Lower leg skin (tissue), 4 donors: ENCODE measurements at regions not wholly inside any gene's neighbourhood (a gene's known extent, or its start where the extent isn't known, plus 50 kb on each side); places are given as distances from the start of the nearest gene placed in this dataset.

Source experiments
- DNase-seq, 2 donors: peaks; one replicate each; pipeline ENCODE4 v3.0.0-alpha.2; 2019; ENCODE audit warnings: low spot score in 2 of 2
- H3K4me3 ChIP-seq: fragments of 200-600 bp; sonication (generic); 2 replicates; pipeline ENCODE4 v1.5.1; 2017; ENCODE audit warnings: mild to moderate bottlenecking, low read depth; ENCODE audit not compliant: poor library complexity, severe bottlenecking
- CTCF ChIP-seq, 3 donors: fragments of 450-650 bp; IDR thresholded peaks; one replicate each; pipeline ENCODE4 v1.5.1; 2016; ENCODE audit warnings: antibody characterized with exemption in 3 of 3, mild to moderate bottlenecking in 3 of 3, moderate library complexity in 2 of 3
- POLR2A ChIP-seq, 2 donors: fragments of 450-650 bp; IDR thresholded peaks; one replicate each; pipeline ENCODE4 v1.6.1; 2016 to 2017; ENCODE audit warnings: antibody characterized with exemption in 2 of 2, mild to moderate bottlenecking in 1 of 2, moderate library complexity in 1 of 2
- WGBS, 2 donors: methylation state at CpG; one replicate each; pipeline ENCODE4 v1.1.5; 2018; 5-methylcytosine and 5-hydroxymethylcytosine counted together
- intact Hi-C: fragments of 100-400 bp; cut with DNase I; formaldehyde crosslinking; loops from one replicate; pipeline ENCODE4 v1.15.0; 2023; ENCODE audit warnings: low total_unique reads

- intact Hi-C loops: no loop called here
- WGBS, 2 donors: 79 to 82% methylated on average over 4 of the region's 4 CpGs
- TF ChIP-seq CTCF (IDR thresholded peaks at IDR 0.05): no peak
- no peak for TF ChIP-seq POLR2A (IDR thresholded peaks at IDR 0.05)
- DNase-seq: no peak
- no peak overlapping the region for H3K4me3 ChIP-seq
These were observed 116.2 kb upstream of the PCDH18 start for GRCh38 chr4:137648531-137648930.

GRCh38 chr4:137647375-137647774 is 115.1 kb upstream of the PCDH18 start:
- no peak overlapping the region for H3K4me3 ChIP-seq
- DNase-seq: no peak
- TF ChIP-seq CTCF (IDR thresholded peaks at IDR 0.05): no peak
- no peak for TF ChIP-seq POLR2A (IDR thresholded peaks at IDR 0.05)
- WGBS, 2 donors: 86 to 97% methylated on average over 1 of the region's 1 CpG
- intact Hi-C loops: no loop called here

GRCh38 chr4:137644201-137644600 is 111.9 kb upstream of the PCDH18 start:
- H3K4me3 ChIP-seq: no peak overlapping the region
- 50 to 63% methylated on average over 1 of the region's 1 CpG for WGBS, 2 donors
- intact Hi-C loops: no loop called here
- TF ChIP-seq POLR2A (IDR thresholded peaks at IDR 0.05): no peak
- no peak for TF ChIP-seq CTCF (IDR thresholded peaks at IDR 0.05)
- DNase-seq: no peak

GRCh38 chr4:137641544-137641943 is 109.2 kb upstream of the PCDH18 start:
- intact Hi-C loops: no loop called here
- TF ChIP-seq POLR2A (IDR thresholded peaks at IDR 0.05) (no peak), CTCF (IDR thresholded peaks at IDR 0.05) (no peak)
- peak; percentile 54 to 89 for DNase-seq
- 37 to 53% methylated on average over 3 of the region's 3 CpGs for WGBS, 2 donors
- no peak overlapping the region for H3K4me3 ChIP-seq

- 91 to 95% methylated on average over 1 of the region's 1 CpG for WGBS, 2 donors
- TF ChIP-seq POLR2A (IDR thresholded peaks at IDR 0.05): no peak
- TF ChIP-seq CTCF (IDR thresholded peaks at IDR 0.05): no peak
- intact Hi-C loops: no loop called here
- no peak overlapping the region for H3K4me3 ChIP-seq
- DNase-seq: no peak
These were observed 108.5 kb upstream of the PCDH18 start for GRCh38 chr4:137640838-137641158.

GRCh38 chr4:137640156-137640837 is 108.0 kb upstream of the PCDH18 start:
- no peak for DNase-seq
- WGBS, 2 donors: 89 to 92% methylated on average over 4 of the region's 4 CpGs
- intact Hi-C loops: no loop called here
- no peak overlapping the region for H3K4me3 ChIP-seq
- TF ChIP-seq POLR2A (IDR thresholded peaks at IDR 0.05): no peak
